GM12878 (cell line): ENCODE measurements at regions not wholly inside any gene's neighbourhood (a gene's known extent, or its start where the extent isn't known, plus 50 kb on each side); places are given as distances from the start of the nearest gene placed in this dataset.

Experiments
- ATAC-seq: fragments of 200-7000 bp; cut with Tn5 transposase; 3 replicates; pipeline ENCODE4 v1.9.1; 2020; ENCODE audit warnings: mild to moderate bottlenecking, moderate library complexity
- BruUV-seq: library from RNA; stranded (reverse); fragments of 400-500 nt; replicated peaks from 2 replicates; lab custom pipeline; 2021; lab: Mats Ljungman, UMichigan
- CTCF ChIA-PET: fragments of 300-600 bp; sonication (Branson Sonifier 250); formaldehyde crosslinking; extraction: SDS; loops from one replicate; lab custom pipeline; 2021; ENCODE audit warnings: inconsistent platforms; lab: Yijun Ruan, JAX
- POLR2A ChIA-PET: fragments of 350-600 bp; formaldehyde crosslinking; extraction: SDS; loops from one replicate; lab custom pipeline; 2021; ENCODE audit warnings: inconsistent platforms; lab: Charles Lee
- RAD21 ChIA-PET: fragments of 300-600 bp; sonication (Branson Sonifier 250); formaldehyde crosslinking; loops from one replicate; lab custom pipeline; 2023; ENCODE audit warnings: antibody characterized with exemption; ENCODE audit not compliant: unreplicated experiment; lab: Charles Lee
- SMC1A ChIA-PET: fragments of 300-600 bp; sonication (Branson Sonifier 250); formaldehyde crosslinking; loops from one replicate; lab custom pipeline; 2023; ENCODE audit not compliant: unreplicated experiment, uncharacterized antibody; lab: Charles Lee
- DNase-seq: peaks from one replicate; pipeline ENCODE4 v3.0.0-alpha.2; 2011; ENCODE audit warnings: low read depth, low spot score
- FAIRE-seq: peaks from 3 replicates; lab custom pipeline; 2011; peaks lifted over from hg19 to GRCh38; lab: Jason Lieb, UNC
- H2AFZ ChIP-seq: 2 replicates; pipeline ENCODE4 v1.6.0; 2011; ENCODE audit warnings: low read depth, low read length, control low read depth; ENCODE audit not compliant: control insufficient read depth
- H3K27ac ChIP-seq: 2 replicates; pipeline ENCODE4 v1.5.1; 2011; ENCODE audit warnings: control low read depth; ENCODE audit not compliant: control insufficient read depth, insufficient read depth
- H3K27me3 ChIP-seq, 2 experiments: replicated peaks in 1 of 2; 2 replicates each; pipeline versions ENCODE4 v1.6.0 to v1.6.1; 2011; ENCODE audit warnings: low read length in 1 of 2; ENCODE audit not compliant: control insufficient read depth in 2 of 2, insufficient read depth in 2 of 2
- H3K36me3 ChIP-seq, 2 experiments: 2 replicates each; pipeline ENCODE4 v1.5.1; 2011; ENCODE audit warnings: low read length in 1 of 2; ENCODE audit not compliant: control insufficient read depth in 2 of 2, insufficient read depth in 2 of 2
- H3K4me1 ChIP-seq: 2 replicates; pipeline ENCODE4 v1.6.1; 2011; ENCODE audit warnings: mild to moderate bottlenecking, low read length, moderate library complexity, mixed read lengths; ENCODE audit not compliant: control insufficient read depth, insufficient read depth
- H3K4me2 ChIP-seq: 2 replicates; pipeline ENCODE4 v1.6.0; 2011; ENCODE audit warnings: control low read depth; ENCODE audit not compliant: control insufficient read depth, insufficient read depth
- H3K4me3 ChIP-seq: fragments of 200-600 bp; sonication (generic); 2 replicates; pipeline ENCODE4 v1.5.1; 2016
- H3K79me2 ChIP-seq: 2 replicates; pipeline ENCODE4 v1.6.0; 2011; ENCODE audit warnings: low read length; ENCODE audit not compliant: control insufficient read depth, insufficient read depth
- H3K9ac ChIP-seq: 2 replicates; pipeline ENCODE4 v1.8.0; 2011; ENCODE audit warnings: low read length, control low read depth, mixed read lengths; ENCODE audit not compliant: control insufficient read depth, insufficient read depth
- H3K9me3 ChIP-seq: replicated peaks from 3 replicates; pipeline ENCODE4 v1.5.1; 2011; ENCODE audit warnings: mild to moderate bottlenecking, low read length; ENCODE audit not compliant: control insufficient read depth, insufficient read depth
- H4K20me1 ChIP-seq: 2 replicates; pipeline ENCODE4 v1.6.0; 2011; ENCODE audit not compliant: control insufficient read depth, insufficient read depth
- HCFC1 ChIP-seq: fragments of 150-350 bp; IDR thresholded peaks from 2 replicates; pipeline ENCODE4 v1.6.1; 2014; ENCODE audit warnings: low read length
- MTA3 ChIP-seq: IDR thresholded peaks from 2 replicates; pipeline ENCODE4 v1.6.1; 2012; ENCODE audit warnings: low read length, inconsistent platforms, borderline replicate concordance
- PML ChIP-seq: IDR thresholded peaks from 2 replicates; pipeline ENCODE4 v1.6.1; 2012; ENCODE audit warnings: low read length, inconsistent platforms
- SMARCA5 ChIP-seq: fragments of 450-650 bp; IDR thresholded peaks from 2 replicates; pipeline ENCODE4 v1.6.1; 2017; ENCODE audit warnings: mild to moderate bottlenecking
- SREBF1 ChIP-seq: IDR thresholded peaks from 2 replicates; pipeline ENCODE4 v1.6.1; 2012; ENCODE audit warnings: mild to moderate bottlenecking, low read length
- STAT1 ChIP-seq: fragments of 450-650 bp; conservative IDR thresholded peaks from 2 replicates; pipeline ENCODE4 v1.6.1; 2014; ENCODE audit warnings: antibody characterized with exemption, mild to moderate bottlenecking
- TBL1XR1 ChIP-seq: IDR thresholded peaks from 2 replicates; pipeline ENCODE4 v1.6.1; 2012; ENCODE audit warnings: low read depth, low read length, improper control_type of control experiment
- WGBS: methylation state at CpG from one replicate; pipeline ENCODE4 v1.1.6; 2016; ENCODE audit warnings: low lambda C conversion rate; ENCODE audit not compliant: insufficient replicate concordance, insufficient coverage; ENCODE audit errors: missing lambda C conversion rate; 5-methylcytosine and 5-hydroxymethylcytosine counted together
- in situ Hi-C: fragments of 300-500 bp; cut with MboI; formaldehyde crosslinking; loops from 9 replicates; pipeline ENCODE4 v1.14.3; 2018; ENCODE audit warnings: mixed read lengths
- intact Hi-C: fragments of 100-400 bp; cut with micrococcal nuclease; formaldehyde crosslinking; loops from one replicate; pipeline ENCODE4 v1.14.2; 2022; ENCODE audit not compliant: unreplicated experiment
- TF ChIP-seq, protein P1 (sequence below): IDR thresholded peaks from 2 replicates; pipeline ENCODE4 v1.6.1; 2011; ENCODE audit warnings: low read depth, mild to moderate bottlenecking, low read length, moderate library complexity, borderline replicate concordance; ENCODE audit errors: extremely low read depth
- TF ChIP-seq, protein P2 (sequence below): fragments of 450-650 bp; IDR thresholded peaks from 2 replicates; pipeline ENCODE4 v1.6.1; 2016; ENCODE audit warnings: mild to moderate bottlenecking
- TF ChIP-seq, protein P3 (sequence below): fragments of 450-650 bp; IDR thresholded peaks from 2 replicates; pipeline ENCODE4 v1.6.1; 2018; ENCODE audit warnings: mild to moderate bottlenecking, low read depth, moderate library complexity; ENCODE audit not compliant: partially characterized antibody
- TF ChIP-seq, protein P4 (sequence below): fragments of 450-650 bp; IDR thresholded peaks from 2 replicates; pipeline ENCODE4 v1.6.1; 2016; ENCODE audit warnings: mild to moderate bottlenecking
- TF ChIP-seq, protein P5 (sequence below): IDR thresholded peaks from 2 replicates; pipeline ENCODE4 v1.6.1; 2011; ENCODE audit warnings: mild to moderate bottlenecking, low read depth, low read length, moderate library complexity; ENCODE audit not compliant: insufficient replicate concordance
- TF ChIP-seq, protein P6 (sequence below): IDR thresholded peaks from 2 replicates; pipeline ENCODE4 v1.6.1; 2011; ENCODE audit warnings: borderline replicate concordance, low read depth, mild to moderate bottlenecking, moderate library complexity, mixed read lengths, low read length; ENCODE audit not compliant: insufficient read depth; ENCODE audit errors: extremely low read length

DNA sequence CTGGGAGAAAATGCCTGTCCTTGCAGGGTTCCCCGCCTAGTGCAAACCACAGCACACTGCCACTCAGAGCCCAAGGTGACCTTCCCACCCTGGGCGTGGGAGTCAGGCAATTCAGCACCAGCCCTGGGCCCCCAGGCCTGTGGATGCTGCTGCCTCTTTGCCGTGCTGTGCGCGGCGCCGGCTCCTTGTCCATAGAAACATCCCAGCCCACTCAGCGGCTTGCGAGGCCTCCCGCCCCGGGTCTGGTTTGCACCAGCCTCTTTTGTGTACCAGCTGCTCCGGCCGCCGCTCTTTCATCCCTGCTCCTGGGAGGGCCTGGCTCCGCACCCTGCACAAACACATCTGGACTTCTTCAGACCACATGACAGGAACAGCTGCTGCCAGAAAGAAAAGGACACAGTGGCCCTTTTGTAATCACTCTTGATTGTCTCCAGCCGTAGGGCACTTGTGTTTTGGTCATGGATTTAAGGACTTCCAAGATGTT, 75.4 kb upstream of the SDK2 start (continued):
- TF ChIP-seq, protein P1, sequence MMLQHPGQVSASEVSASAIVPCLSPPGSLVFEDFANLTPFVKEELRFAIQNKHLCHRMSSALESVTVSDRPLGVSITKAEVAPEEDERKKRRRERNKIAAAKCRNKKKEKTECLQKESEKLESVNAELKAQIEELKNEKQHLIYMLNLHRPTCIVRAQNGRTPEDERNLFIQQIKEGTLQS: no peak
- TF ChIP-seq, protein P2, sequence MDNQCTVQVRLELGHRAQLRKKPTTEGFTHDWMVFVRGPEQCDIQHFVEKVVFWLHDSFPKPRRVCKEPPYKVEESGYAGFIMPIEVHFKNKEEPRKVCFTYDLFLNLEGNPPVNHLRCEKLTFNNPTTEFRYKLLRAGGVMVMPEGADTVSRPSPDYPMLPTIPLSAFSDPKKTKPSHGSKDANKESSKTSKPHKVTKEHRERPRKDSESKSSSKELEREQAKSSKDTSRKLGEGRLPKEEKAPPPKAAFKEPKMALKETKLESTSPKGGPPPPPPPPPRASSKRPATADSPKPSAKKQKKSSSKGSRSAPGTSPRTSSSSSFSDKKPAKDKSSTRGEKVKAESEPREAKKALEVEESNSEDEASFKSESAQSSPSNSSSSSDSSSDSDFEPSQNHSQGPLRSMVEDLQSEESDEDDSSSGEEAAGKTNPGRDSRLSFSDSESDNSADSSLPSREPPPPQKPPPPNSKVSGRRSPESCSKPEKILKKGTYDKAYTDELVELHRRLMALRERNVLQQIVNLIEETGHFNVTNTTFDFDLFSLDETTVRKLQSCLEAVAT: no peak
- no peak for TF ChIP-seq PML
- TF ChIP-seq, all 136 proteins: peak for 0

DNA sequence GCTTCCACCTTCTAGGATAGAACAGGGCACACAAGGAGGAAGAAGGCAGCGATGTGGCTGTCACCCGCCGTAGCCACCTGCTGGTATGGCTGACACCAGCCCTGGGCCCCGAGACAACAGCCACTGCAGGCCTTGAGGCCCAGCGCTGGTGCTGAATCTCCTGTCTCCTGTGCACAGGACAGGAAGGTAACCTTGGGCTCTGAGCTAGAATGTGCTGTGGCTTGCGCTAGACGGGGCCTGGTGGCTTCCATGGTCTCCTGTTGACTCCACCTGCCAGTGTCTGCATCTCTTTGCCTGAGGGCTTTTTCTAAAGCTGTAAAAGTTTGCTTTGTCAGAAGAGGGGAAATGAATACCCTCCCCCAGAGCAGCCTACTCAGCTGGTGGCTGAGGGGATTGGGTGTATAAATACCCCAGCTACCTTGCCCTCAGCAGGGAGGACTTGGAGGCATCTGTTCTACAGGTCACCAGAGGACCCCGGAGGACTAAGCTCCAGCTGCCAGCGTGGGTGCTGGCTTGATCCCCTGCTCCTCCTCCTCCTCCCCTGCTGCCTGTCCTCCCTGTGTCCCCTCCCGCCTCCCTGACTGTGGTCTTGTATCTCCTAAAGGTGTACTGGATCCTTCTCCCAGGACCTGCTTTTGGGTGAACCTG, 76.1 kb upstream of the SDK2 start:
- no peak overlapping the region for H3K4me3 ChIP-seq
- H3K36me3 ChIP-seq: no peaks in the 10 kb centered on the region
- SMC1A ChIA-PET: no interaction called here
- intact Hi-C loops (no loop called here), in situ Hi-C loops (no loop called here)
- H3K4me2 ChIP-seq: no peak overlapping the region
- FAIRE-seq (no peak), DNase-seq (no peak), ATAC-seq (no peak)
- CTCF ChIA-PET: interaction anchor here (0.8 to 1.0 kb wide), 2 partner anchors 9 to 11 kb away, joined by 3 to 4 read pairs; no protein-coding TSS in a partner anchor
- H3K9ac ChIP-seq: no peak overlapping the region
- RAD21 ChIA-PET: no interaction called here
- POLR2A ChIA-PET: no interaction called here
- no peak overlapping the region for H3K27ac ChIP-seq
- H3K9me3 ChIP-seq: no peaks in the 10 kb centered on the region
- no peaks in the 10 kb centered on the region for H3K4me1 ChIP-seq
- BruUV-seq: no TSS peak
- no peaks in the 10 kb centered on the region for H3K79me2 ChIP-seq
- 25% methylated on average over 10 of the region's 10 CpGs for WGBS
- H3K27me3 ChIP-seq: no peaks in the 10 kb centered on the region
- no peak overlapping the region for H2AFZ ChIP-seq
- H4K20me1 ChIP-seq: no peaks in the 10 kb centered on the region
- TF ChIP-seq TBL1XR1 (no peak), SREBF1 (no peak), STAT1 (no peak), SMARCA5 (no peak), HCFC1 (no peak), MTA3 (no peak)
- TF ChIP-seq, protein P3, sequence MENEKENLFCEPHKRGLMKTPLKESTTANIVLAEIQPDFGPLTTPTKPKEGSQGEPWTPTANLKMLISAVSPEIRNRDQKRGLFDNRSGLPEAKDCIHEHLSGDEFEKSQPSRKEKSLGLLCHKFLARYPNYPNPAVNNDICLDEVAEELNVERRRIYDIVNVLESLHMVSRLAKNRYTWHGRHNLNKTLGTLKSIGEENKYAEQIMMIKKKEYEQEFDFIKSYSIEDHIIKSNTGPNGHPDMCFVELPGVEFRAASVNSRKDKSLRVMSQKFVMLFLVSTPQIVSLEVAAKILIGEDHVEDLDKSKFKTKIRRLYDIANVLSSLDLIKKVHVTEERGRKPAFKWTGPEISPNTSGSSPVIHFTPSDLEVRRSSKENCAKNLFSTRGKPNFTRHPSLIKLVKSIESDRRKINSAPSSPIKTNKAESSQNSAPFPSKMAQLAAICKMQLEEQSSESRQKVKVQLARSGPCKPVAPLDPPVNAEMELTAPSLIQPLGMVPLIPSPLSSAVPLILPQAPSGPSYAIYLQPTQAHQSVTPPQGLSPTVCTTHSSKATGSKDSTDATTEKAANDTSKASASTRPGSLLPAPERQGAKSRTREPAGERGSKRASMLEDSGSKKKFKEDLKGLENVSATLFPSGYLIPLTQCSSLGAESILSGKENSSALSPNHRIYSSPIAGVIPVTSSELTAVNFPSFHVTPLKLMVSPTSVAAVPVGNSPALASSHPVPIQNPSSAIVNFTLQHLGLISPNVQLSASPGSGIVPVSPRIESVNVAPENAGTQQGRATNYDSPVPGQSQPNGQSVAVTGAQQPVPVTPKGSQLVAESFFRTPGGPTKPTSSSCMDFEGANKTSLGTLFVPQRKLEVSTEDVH: no peak
- TF ChIP-seq, protein P4, sequence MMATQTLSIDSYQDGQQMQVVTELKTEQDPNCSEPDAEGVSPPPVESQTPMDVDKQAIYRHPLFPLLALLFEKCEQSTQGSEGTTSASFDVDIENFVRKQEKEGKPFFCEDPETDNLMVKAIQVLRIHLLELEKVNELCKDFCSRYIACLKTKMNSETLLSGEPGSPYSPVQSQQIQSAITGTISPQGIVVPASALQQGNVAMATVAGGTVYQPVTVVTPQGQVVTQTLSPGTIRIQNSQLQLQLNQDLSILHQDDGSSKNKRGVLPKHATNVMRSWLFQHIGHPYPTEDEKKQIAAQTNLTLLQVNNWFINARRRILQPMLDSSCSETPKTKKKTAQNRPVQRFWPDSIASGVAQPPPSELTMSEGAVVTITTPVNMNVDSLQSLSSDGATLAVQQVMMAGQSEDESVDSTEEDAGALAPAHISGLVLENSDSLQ: no peak
- TF ChIP-seq, protein P5, sequence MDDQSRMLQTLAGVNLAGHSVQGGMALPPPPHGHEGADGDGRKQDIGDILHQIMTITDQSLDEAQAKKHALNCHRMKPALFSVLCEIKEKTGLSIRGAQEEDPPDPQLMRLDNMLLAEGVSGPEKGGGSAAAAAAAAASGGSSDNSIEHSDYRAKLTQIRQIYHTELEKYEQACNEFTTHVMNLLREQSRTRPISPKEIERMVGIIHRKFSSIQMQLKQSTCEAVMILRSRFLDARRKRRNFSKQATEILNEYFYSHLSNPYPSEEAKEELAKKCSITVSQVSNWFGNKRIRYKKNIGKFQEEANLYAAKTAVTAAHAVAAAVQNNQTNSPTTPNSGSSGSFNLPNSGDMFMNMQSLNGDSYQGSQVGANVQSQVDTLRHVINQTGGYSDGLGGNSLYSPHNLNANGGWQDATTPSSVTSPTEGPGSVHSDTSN: no peak
- TF ChIP-seq, protein P6, sequence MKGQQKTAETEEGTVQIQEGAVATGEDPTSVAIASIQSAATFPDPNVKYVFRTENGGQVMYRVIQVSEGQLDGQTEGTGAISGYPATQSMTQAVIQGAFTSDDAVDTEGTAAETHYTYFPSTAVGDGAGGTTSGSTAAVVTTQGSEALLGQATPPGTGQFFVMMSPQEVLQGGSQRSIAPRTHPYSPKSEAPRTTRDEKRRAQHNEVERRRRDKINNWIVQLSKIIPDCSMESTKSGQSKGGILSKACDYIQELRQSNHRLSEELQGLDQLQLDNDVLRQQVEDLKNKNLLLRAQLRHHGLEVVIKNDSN: no peak
